H1 (cell line): ENCODE measurements at regions not wholly inside any gene's neighbourhood (a gene's known extent, or its start where the extent isn't known, plus 50 kb on each side); places are given as distances from the start of the nearest gene placed in this dataset.

Experiments
- CTCF ChIA-PET: fragments of 300-600 bp; sonication (Branson Sonifier 250); formaldehyde crosslinking; loops from one replicate; lab custom pipeline; 2021; ENCODE audit not compliant: partially characterized antibody; lab: Charles Lee
- POLR2A ChIA-PET: fragments of 300-600 bp; sonication (Branson Sonifier 250); formaldehyde crosslinking; loops from one replicate; lab custom pipeline; 2021; ENCODE audit warnings: inconsistent platforms; ENCODE audit not compliant: partially characterized antibody; lab: Charles Lee
- DNase-seq, 2 experiments: peaks; one replicate each; pipeline versions ENCODE4 v3.0.0 to v3.0.0-alpha.2; 2010 to 2022; ENCODE audit warnings: low spot score in 2 of 2, low read depth in 1 of 2, mixed read lengths in 1 of 2
- FAIRE-seq: peaks from 2 replicates; lab custom pipeline; 2011; peaks lifted over from hg19 to GRCh38; lab: Jason Lieb, UNC
- H2AFZ ChIP-seq: 2 replicates; pipeline ENCODE4 v1.8.1; 2012; ENCODE audit warnings: low read length, inconsistent platforms
- H2AK5ac ChIP-seq: 2 replicates; pipeline ENCODE4 v1.6.1; 2013; ENCODE audit warnings: low read depth, low read length
- H2BK120ac ChIP-seq: replicated peaks from 2 replicates; pipeline ENCODE3; 2013; ENCODE audit warnings: low read depth, low read length, inconsistent platforms
- H2BK12ac ChIP-seq: 2 replicates; pipeline ENCODE4 v1.6.1; 2013; ENCODE audit warnings: low read depth, low read length
- H2BK15ac ChIP-seq: 2 replicates; pipeline ENCODE4 v1.6.1; 2013; ENCODE audit warnings: low read length
- H2BK20ac ChIP-seq: 2 replicates; pipeline ENCODE4 v1.6.1; 2013; ENCODE audit warnings: low read length
- H2BK5ac ChIP-seq: 2 replicates; pipeline ENCODE4 v1.6.1; 2013; ENCODE audit warnings: low read depth, low read length
- H3K14ac ChIP-seq: 2 replicates; pipeline ENCODE4 v1.6.1; 2013; ENCODE audit warnings: inconsistent platforms; ENCODE audit not compliant: insufficient read length
- H3K18ac ChIP-seq: 2 replicates; pipeline ENCODE4 v1.6.1; 2013; ENCODE audit warnings: low read length; ENCODE audit errors: extremely low read depth
- H3K23ac ChIP-seq: 2 replicates; pipeline ENCODE4 v1.6.1; 2013; ENCODE audit warnings: inconsistent platforms; ENCODE audit not compliant: insufficient read length
- H3K23me2 ChIP-seq: 2 replicates; pipeline ENCODE4 v1.6.1; 2013; ENCODE audit warnings: low read depth, low read length
- H3K27ac ChIP-seq: 2 replicates; pipeline ENCODE4 v1.6.1; 2011; ENCODE audit warnings: low read depth, low read length, inconsistent platforms
- H3K27me3 ChIP-seq, 4 experiments: replicated peaks in 1 of 4; 1 replicate in 1 of 4; 2 replicates in 3 of 4; pipeline versions ENCODE4 v1.6.1 to v1.8.1; 2011 to 2013; ENCODE audit warnings: low read length in 3 of 4, mild to moderate bottlenecking in 3 of 4, inconsistent platforms in 2 of 4, mixed read lengths in 2 of 4, moderate library complexity in 1 of 4; ENCODE audit not compliant: control insufficient read depth in 3 of 4, insufficient read depth in 3 of 4; ENCODE audit errors: extremely low read depth in 1 of 4
- H3K36me3 ChIP-seq, 4 experiments: 2 replicates each; pipeline versions ENCODE4 v1.6.1 to v1.8.1; 2011 to 2013; ENCODE audit warnings: mild to moderate bottlenecking in 4 of 4, low read length in 3 of 4, moderate library complexity in 2 of 4, control low read depth in 1 of 4, inconsistent platforms in 1 of 4; ENCODE audit not compliant: insufficient read depth in 4 of 4, control insufficient read depth in 2 of 4
- H3K4ac ChIP-seq: replicated peaks from 2 replicates; pipeline ENCODE3; 2013; ENCODE audit warnings: low read length, low read depth, mixed read lengths, inconsistent platforms; ENCODE audit not compliant: insufficient read length
- H3K4me1 ChIP-seq, 4 experiments: replicated peaks in 1 of 4; 1 replicate in 1 of 4; 2 replicates in 3 of 4; pipeline versions ENCODE4 v1.6.1 to v1.8.1; 2011 to 2013; ENCODE audit warnings: low read length in 3 of 4, inconsistent platforms in 2 of 4, mixed read lengths in 1 of 4; ENCODE audit not compliant: insufficient read depth in 4 of 4, control insufficient read depth in 3 of 4
- H3K4me2 ChIP-seq, 2 experiments: 2 replicates each; pipeline versions ENCODE4 v1.6.1 to v1.8.1; 2011 to 2013; ENCODE audit warnings: low read depth in 2 of 2, low read length in 2 of 2, control low read depth in 1 of 2, inconsistent platforms in 1 of 2, mild to moderate bottlenecking in 1 of 2; ENCODE audit not compliant: insufficient read depth in 1 of 2
- H3K4me3 ChIP-seq, 4 experiments: fragments of 200-600, 300-600 bp in 1 of 4; sonication (generic), shearing (Covaris generic), sonication (Bioruptor Twin) in 1 of 4; 2 replicates each; pipeline versions ENCODE4 v1.5.1 to v1.8.1; 2011 to 2016; ENCODE audit warnings: low read length in 4 of 4, low read depth in 3 of 4, control low read depth in 2 of 4, inconsistent platforms in 2 of 4, mild to moderate bottlenecking in 2 of 4, mixed read lengths in 1 of 4, moderate library complexity in 1 of 4; ENCODE audit not compliant: insufficient read depth in 2 of 4; ENCODE audit errors: extremely low read depth in 1 of 4
- H3K56ac ChIP-seq: replicated peaks from 2 replicates; pipeline ENCODE3; 2013; ENCODE audit warnings: low read depth, mild to moderate bottlenecking, mixed read lengths, low read length, inconsistent platforms; ENCODE audit not compliant: insufficient read length
- H3K79me1 ChIP-seq: 2 replicates; pipeline ENCODE4 v1.6.1; 2013; ENCODE audit warnings: low read depth, low read length, control low read depth
- H3K79me2 ChIP-seq, 2 experiments: 2 replicates each; pipeline versions ENCODE4 v1.6.1 to v1.8.1; 2012 to 2013; ENCODE audit warnings: low read length in 2 of 2, mild to moderate bottlenecking in 2 of 2, inconsistent platforms in 1 of 2; ENCODE audit not compliant: insufficient read depth in 2 of 2, control insufficient read depth in 1 of 2
- H3K9ac ChIP-seq, 4 experiments: replicated peaks in 1 of 4; 1 replicate in 1 of 4; 2 replicates in 3 of 4; pipeline versions ENCODE4 v1.6.1 to v1.8.1; 2011 to 2013; ENCODE audit warnings: low read depth in 3 of 4, low read length in 3 of 4, control low read depth in 2 of 4, mild to moderate bottlenecking in 2 of 4, moderate library complexity in 2 of 4, inconsistent platforms in 1 of 4; ENCODE audit errors: extremely low read depth in 1 of 4
- H3K9me3 ChIP-seq, 2 experiments: 2 replicates each; pipeline versions ENCODE4 v1.6.1 to v1.8.1; 2012 to 2013; ENCODE audit warnings: mild to moderate bottlenecking in 2 of 2, moderate library complexity in 2 of 2, control low read depth in 1 of 2, inconsistent platforms in 1 of 2, low read depth in 1 of 2, low read length in 1 of 2, mixed read lengths in 1 of 2; ENCODE audit not compliant: insufficient read depth in 2 of 2
- H4K20me1 ChIP-seq, 2 experiments: replicated peaks in 1 of 2; 2 replicates each; pipeline versions ENCODE3 to v1.8.1; 2011 to 2013; ENCODE audit warnings: inconsistent platforms in 2 of 2, low read length in 2 of 2, mild to moderate bottlenecking in 1 of 2; ENCODE audit not compliant: insufficient read depth in 2 of 2, control insufficient read depth in 1 of 2
- H4K5ac ChIP-seq: 2 replicates; pipeline ENCODE4 v1.6.1; 2013; ENCODE audit warnings: low read length, low read depth, mixed read lengths, inconsistent platforms; ENCODE audit not compliant: insufficient read length
- H4K8ac ChIP-seq: 2 replicates; pipeline ENCODE4 v1.8.0; 2013; ENCODE audit warnings: mild to moderate bottlenecking, moderate library complexity, low read length, inconsistent platforms; ENCODE audit not compliant: insufficient read depth; ENCODE audit errors: extremely low read depth
- H4K91ac ChIP-seq: replicated peaks from 2 replicates; pipeline ENCODE3; 2013; ENCODE audit warnings: low read length, mixed read lengths, inconsistent platforms; ENCODE audit not compliant: insufficient read length
- BACH1 ChIP-seq: IDR thresholded peaks from 2 replicates; pipeline ENCODE4 v1.6.1; 2012; ENCODE audit warnings: low read length, improper control_type of control experiment
- BRCA1 ChIP-seq: IDR thresholded peaks from 2 replicates; pipeline ENCODE4 v1.6.1; 2012; ENCODE audit warnings: low read depth, low read length, improper control_type of control experiment
- CBX8 ChIP-seq: fragments of 300-800, 300-1000 bp; sonication (generic); IDR thresholded peaks from 2 replicates; pipeline ENCODE4 v1.7.1; 2016; ENCODE audit warnings: low read depth, low read length, borderline replicate concordance
- EGR1 ChIP-seq: IDR thresholded peaks from 2 replicates; pipeline ENCODE4 v1.6.1; 2011; ENCODE audit warnings: low read depth, low read length, borderline replicate concordance
- EP300 ChIP-seq, 2 experiments: IDR thresholded peaks; 1 replicate in 1 of 2; 2 replicates in 1 of 2; pipeline ENCODE4 v1.6.1; 2011 to 2012; ENCODE audit warnings: low read depth in 2 of 2, low read length in 2 of 2, mild to moderate bottlenecking in 2 of 2, borderline replicate concordance in 1 of 2, inconsistent platforms in 1 of 2, moderate library complexity in 1 of 2
- EZH2 ChIP-seq: fragments of 200-600 bp; sonication (generic); IDR thresholded peaks from 2 replicates; pipeline ENCODE4 v1.7.1; 2012; ENCODE audit warnings: low read depth, mild to moderate bottlenecking, moderate library complexity, low read length, inconsistent platforms; ENCODE audit not compliant: severe bottlenecking
- HDAC2 ChIP-seq, 2 experiments: fragments of 300-600 bp in 1 of 2; sonication (generic) in 1 of 2; IDR thresholded peaks; 2 replicates each; pipeline ENCODE4 v1.6.1; 2011 to 2012; ENCODE audit warnings: low read depth in 2 of 2, low read length in 2 of 2, mild to moderate bottlenecking in 2 of 2, moderate library complexity in 2 of 2, borderline replicate concordance in 1 of 2, inconsistent platforms in 1 of 2
- KDM5A ChIP-seq: fragments of 200-600 bp; IDR thresholded peaks from 2 replicates; pipeline ENCODE4 v1.7.1; 2012; ENCODE audit warnings: mild to moderate bottlenecking, low read length, inconsistent platforms, mixed read lengths
- NANOG ChIP-seq: IDR thresholded peaks from 2 replicates; pipeline ENCODE4 v1.6.1; 2011; ENCODE audit warnings: low read length, low read depth, mild to moderate bottlenecking, inconsistent platforms; ENCODE audit not compliant: insufficient read depth, poor library complexity, severe bottlenecking
- PHF8 ChIP-seq: fragments of 200-600 bp; sonication (generic); conservative IDR thresholded peaks from 2 replicates; pipeline ENCODE4 v1.7.1; 2012; ENCODE audit warnings: low read depth, mild to moderate bottlenecking, inconsistent platforms, low read length, moderate library complexity
- POU5F1 ChIP-seq: IDR thresholded peaks from 2 replicates; pipeline ENCODE4 v1.6.1; 2011; ENCODE audit warnings: low read depth, mild to moderate bottlenecking, low read length, moderate library complexity
- RBBP5 ChIP-seq: IDR thresholded peaks from 2 replicates; pipeline ENCODE4 v1.7.1; 2012; ENCODE audit warnings: low read depth, mild to moderate bottlenecking, inconsistent platforms, low read length, moderate library complexity, borderline replicate concordance
- TCF12 ChIP-seq: IDR thresholded peaks from 2 replicates; pipeline ENCODE4 v1.6.1; 2011; ENCODE audit warnings: low read depth, mild to moderate bottlenecking, low read length
- WGBS, 2 experiments: shearing (Covaris generic) in 1 of 2; methylation state at CpG; one replicate each; pipeline versions ENCODE4 v1.1.6 to v1.1.7; 2013 to 2015; ENCODE audit warnings: low lambda C conversion rate in 2 of 2, mixed read lengths in 2 of 2, inconsistent platforms in 1 of 2, low coverage in 1 of 2, missing lambda C conversion rate in 1 of 2; ENCODE audit not compliant: insufficient replicate concordance in 2 of 2, insufficient coverage in 1 of 2, insufficient read length in 1 of 2; ENCODE audit errors: extremely low coverage in 1 of 2, missing lambda C conversion rate in 1 of 2; 5-methylcytosine and 5-hydroxymethylcytosine counted together

GRCh38 chr4:129614611-129615010, 518.7 kb downstream of the C4orf33 start:
- DNase-seq = no peak
- H3K4me3 ChIP-seq = no peak overlapping the region
- TF ChIP-seq CBX8 (no peak), RBBP5 (no peak), BACH1 (no peak), EZH2 (no peak), KDM5A (no peak), PHF8 (no peak), EGR1 (no peak), TCF12 (no peak), POU5F1 (no peak), HDAC2 (IDR thresholded peaks at IDR 0.05; ENCODE audit: borderline replicate concordance in 1 of 2, low read depth in 2 of 2, low read length in 2 of 2) (no peak), BRCA1 (no peak), EP300 (IDR thresholded peaks at IDR 0.05; ENCODE audit: borderline replicate concordance in 1 of 2, low read depth in 2 of 2, low read length in 2 of 2) (no peak), NANOG (no peak)

More at GRCh38 chr4:129614611-129615010, 518.7 kb downstream of the C4orf33 start:
- H4K91ac ChIP-seq = no peak overlapping the region
- H3K56ac ChIP-seq = no peak overlapping the region
- no peak overlapping the region for H3K27ac ChIP-seq
- H2BK5ac ChIP-seq = no peak overlapping the region
- no peak overlapping the region for H2BK15ac ChIP-seq
- CTCF ChIA-PET = interaction anchor here (0.5 to 0.9 kb wide), 3 partner anchors 27 to 271 kb away, joined by 3 to 4 read pairs (median 4); no protein-coding TSS in a partner anchor
- H3K79me1 ChIP-seq = no peaks in the 10 kb centered on the region
- no peak overlapping the region for H2BK12ac ChIP-seq
- no peak overlapping the region for H2BK120ac ChIP-seq
- peak overlapping the region; percentile 27; the same call in 1 of the 2 replicates for H2AFZ ChIP-seq
- no peak overlapping the region for H2BK20ac ChIP-seq
- H3K18ac ChIP-seq = no peak overlapping the region
- 84% methylated on average over 2 of the region's 3 CpGs; no CpG with 5 or more reads in 1 of the 2 experiments for WGBS, 2 experiments
- H3K9me3 ChIP-seq = no peaks in the 10 kb centered on the region
- H3K4me2 ChIP-seq = no peak overlapping the region
- no peak for FAIRE-seq
- H4K8ac ChIP-seq = no peak overlapping the region
- no peaks in the 10 kb centered on the region for H3K23me2 ChIP-seq
- POLR2A ChIA-PET = no interaction called here
- H3K9ac ChIP-seq = no peak overlapping the region
- no peaks in the 10 kb centered on the region for H3K4me1 ChIP-seq
- H4K20me1 ChIP-seq = no peaks in the 10 kb centered on the region
- no peaks in the 10 kb centered on the region for H3K27me3 ChIP-seq
- H2AK5ac ChIP-seq = no peak overlapping the region
- H3K4ac ChIP-seq = no peak overlapping the region
- no peaks in the 10 kb centered on the region for H3K79me2 ChIP-seq
- no peaks in the 10 kb centered on the region for H3K36me3 ChIP-seq
- H3K23ac ChIP-seq = no peak overlapping the region
- no peak overlapping the region for H4K5ac ChIP-seq
- no peak overlapping the region for H3K14ac ChIP-seq
